K562 (cell line): ENCODE measurements at regions not wholly inside any gene's neighbourhood (a gene's known extent, or its start where the extent isn't known, plus 50 kb on each side); places are given as distances from the start of the nearest gene placed in this dataset.

Source experiments
- ATAC-seq: fragments of 200-7000 bp; cut with Tn5 transposase; 3 replicates; pipeline ENCODE4 v1.9.1; 2020; ENCODE audit warnings: moderate library complexity
- BruUV-seq: library from RNA; stranded (reverse); fragments of 400-500 nt; replicated peaks from 2 replicates; lab custom pipeline; 2021; lab: Mats Ljungman, UMichigan
- CTCF ChIA-PET: fragments of 300-600 bp; formaldehyde crosslinking; extraction: SDS; loops from one replicate; lab custom pipeline; 2021; ENCODE audit warnings: low intra/inter-chr PET ratio; lab: Yijun Ruan, JAX
- POLR2A ChIA-PET: fragments of 300-600, 350-650 bp; sonication (Branson Sonifier 250); formaldehyde crosslinking; extraction: SDS; loops from one replicate; lab custom pipeline; 2021; ENCODE audit warnings: antibody characterized with exemption, inconsistent platforms; lab: Yijun Ruan, JAX
- DNase-seq, 4 experiments: peaks; one replicate each; pipeline versions ENCODE4 v3.0.0 to v3.0.0-alpha.2; 2011 to 2018; ENCODE audit warnings: low spot score in 3 of 4, mixed read lengths in 3 of 4; ENCODE audit errors: extremely low read depth in 1 of 4
- FAIRE-seq: peaks from 2 replicates; lab custom pipeline; 2011; peaks lifted over from hg19 to GRCh38; lab: Jason Lieb, UNC
- H2AFZ ChIP-seq: 2 replicates; pipeline ENCODE4 v1.6.0; 2011; ENCODE audit warnings: low read depth, low read length, control low read depth, inconsistent platforms
- H3K27ac ChIP-seq: fragments of 200-600 bp; 3 replicates; pipeline ENCODE4 v1.8.0; 2011; ENCODE audit warnings: low read depth, mild to moderate bottlenecking, control low read depth, inconsistent platforms, low read length, moderate library complexity, mixed read lengths; ENCODE audit errors: extremely low read depth
- H3K27me3 ChIP-seq, 2 experiments: fragments of 300-600 bp in 1 of 2; 2 replicates in 1 of 2; 3 replicates in 1 of 2; pipeline versions ENCODE4 v1.6.0 to v1.8.0; 2011; ENCODE audit warnings: inconsistent platforms in 2 of 2, low read length in 2 of 2, mild to moderate bottlenecking in 1 of 2, mixed read lengths in 1 of 2, moderate library complexity in 1 of 2; ENCODE audit not compliant: control insufficient read depth in 2 of 2, insufficient read depth in 2 of 2
- H3K36me3 ChIP-seq: fragments of 300-600 bp; 3 replicates; pipeline ENCODE4 v1.8.0; 2011; ENCODE audit warnings: mild to moderate bottlenecking, low read length, inconsistent platforms; ENCODE audit not compliant: control insufficient read depth, insufficient read depth
- H3K4me1 ChIP-seq, 2 experiments: fragments of 200-600 bp in 1 of 2; replicated peaks in 1 of 2; 2 replicates in 1 of 2; 3 replicates in 1 of 2; pipeline versions ENCODE4 v1.5.1 to v1.8.0; 2011; ENCODE audit warnings: inconsistent platforms in 2 of 2, low read length in 2 of 2, mild to moderate bottlenecking in 1 of 2, mixed read lengths in 1 of 2, moderate library complexity in 1 of 2; ENCODE audit not compliant: control insufficient read depth in 2 of 2, insufficient read depth in 2 of 2
- H3K4me2 ChIP-seq: 2 replicates; pipeline ENCODE4 v1.6.1; 2011; ENCODE audit warnings: low read length, control low read depth, inconsistent platforms, mixed read lengths; ENCODE audit not compliant: insufficient read depth
- H3K4me3 ChIP-seq: fragments of 200-600 bp; sonication (generic), shearing (Covaris generic); 2 replicates; pipeline ENCODE4 v1.5.1; 2016; ENCODE audit warnings: control low read depth, inconsistent platforms
- H3K79me2 ChIP-seq: fragments of 200-600 bp; 3 replicates; pipeline ENCODE4 v1.8.0; 2011; ENCODE audit warnings: low read length, inconsistent platforms; ENCODE audit not compliant: control insufficient read depth, insufficient read depth
- H3K9ac ChIP-seq, 2 experiments: 2 replicates each; pipeline versions ENCODE4 v1.6.0 to v1.6.1; 2011; ENCODE audit warnings: low read depth in 2 of 2, low read length in 2 of 2, control low read depth in 1 of 2, inconsistent platforms in 1 of 2, mild to moderate bottlenecking in 1 of 2, mixed read lengths in 1 of 2; ENCODE audit not compliant: insufficient read depth in 1 of 2
- H3K9me1 ChIP-seq: one replicate; pipeline ENCODE4 v1.6.0; 2011; ENCODE audit warnings: inconsistent platforms, mild to moderate bottlenecking, low read length, moderate library complexity; ENCODE audit not compliant: control insufficient read depth, insufficient read depth
- H3K9me3 ChIP-seq: replicated peaks from 2 replicates; pipeline ENCODE4 v1.5.1; 2011; ENCODE audit warnings: low read depth, low read length, inconsistent platforms; ENCODE audit not compliant: control insufficient read depth, insufficient read depth
- H4K20me1 ChIP-seq: replicated peaks from 2 replicates; pipeline ENCODE4 v1.6.1; 2011; ENCODE audit warnings: low read length, inconsistent platforms, mixed read lengths; ENCODE audit not compliant: control insufficient read depth, insufficient read depth
- BHLHE40 ChIP-seq: IDR thresholded peaks from 2 replicates; pipeline ENCODE4 v1.6.1; 2011; ENCODE audit warnings: low read length, improper control_type of control experiment
- CBX8 ChIP-seq: fragments of 200-600 bp; sonication (generic); IDR thresholded peaks from 2 replicates; pipeline ENCODE4 v1.6.1; 2012; ENCODE audit warnings: borderline replicate concordance, mixed run types, low read depth, mild to moderate bottlenecking, moderate library complexity, mixed read lengths, low read length, control low read depth, inconsistent platforms; ENCODE audit not compliant: poor library complexity, severe bottlenecking; ENCODE audit errors: extremely low read depth
- GMEB1 ChIP-seq: fragments of 250-450 bp; sonication (Bioruptor Pico); IDR thresholded peaks from 2 replicates; pipeline ENCODE4 v1.4.0; 2020; ENCODE audit warnings: mild to moderate bottlenecking
- RFX7 ChIP-seq: fragments of 250-450 bp; sonication (Bioruptor Pico); IDR thresholded peaks from 2 replicates; pipeline ENCODE4 v1.5.1; 2021; ENCODE audit warnings: mild to moderate bottlenecking
- ZBTB12 ChIP-seq: fragments of 250-450 bp; sonication (Bioruptor Pico); IDR thresholded peaks from 2 replicates; pipeline ENCODE4 v1.4.0; 2020
- WGBS: fragments of 100-300 bp; shearing (Covaris generic); methylation state at CpG from one replicate; pipeline ENCODE4 v1.1.6; 2016; ENCODE audit warnings: low coverage, mixed read lengths; ENCODE audit not compliant: insufficient coverage; ENCODE audit errors: missing lambda C conversion rate; 5-methylcytosine and 5-hydroxymethylcytosine counted together
- in situ Hi-C: fragments of 300-500 bp; cut with MboI; formaldehyde crosslinking; loops from 4 replicates; pipeline ENCODE4 v1.15.0; 2018; ENCODE audit warnings: inconsistent platforms, mixed read lengths
- intact Hi-C: fragments of 100-400 bp; cut with micrococcal nuclease; formaldehyde crosslinking; loops from 2 replicates; pipeline ENCODE4 v1.14.2; 2022

GRCh38 chr3:104831071-104831470, 535.6 kb upstream of the ALCAM start:
- Histone ChIP-seq H3K4me2 (no peak overlapping the region), H3K27me3 (no peaks in the 10 kb centered on the region), H3K4me3 (no peak overlapping the region), H3K9me3 (no peaks in the 10 kb centered on the region), H3K79me2 (no peaks in the 10 kb centered on the region), H3K4me1 (no peaks in the 10 kb centered on the region), H4K20me1 (no peaks in the 10 kb centered on the region), H3K27ac (no peak overlapping the region), H3K36me3 (no peaks in the 10 kb centered on the region), H3K9me1 (no peaks in the 10 kb centered on the region), H2AFZ (no peak overlapping the region), H3K9ac (no peak overlapping the region)
- no TSS peak for BruUV-seq
- no peak for TF ChIP-seq CBX8
- DNase-seq (no peak), ATAC-seq (no peak), FAIRE-seq (no peak)
- in situ Hi-C loops (no loop called here), intact Hi-C loops (no loop called here)
- WGBS = 0% methylated on average over 2 of the region's 2 CpGs
- POLR2A ChIA-PET = no interaction called here
- CTCF ChIA-PET = no interaction called here

- Histone ChIP-seq H4K20me1 (no peaks in the 10 kb centered on the region), H3K9ac (no peak overlapping the region), H3K27ac (no peak overlapping the region), H3K27me3 (no peaks in the 10 kb centered on the region), H3K4me1 (no peaks in the 10 kb centered on the region), H3K4me2 (no peak overlapping the region), H3K4me3 (no peak overlapping the region), H3K9me1 (no peaks in the 10 kb centered on the region), H3K79me2 (no peaks in the 10 kb centered on the region), H3K9me3 (no peaks in the 10 kb centered on the region), H3K36me3 (no peaks in the 10 kb centered on the region), H2AFZ (no peak overlapping the region)
- in situ Hi-C loops = no loop called here
- FAIRE-seq = no peak
- ATAC-seq = no peak
- ChIA-PET CTCF (no interaction called here), POLR2A (no interaction called here)
- no peak for TF ChIP-seq RFX7 (CRISPR knock-in tag)
- TF ChIP-seq GMEB1 (CRISPR knock-in tag) = no peak
- no peak for TF ChIP-seq BHLHE40
- TF ChIP-seq ZBTB12 (CRISPR knock-in tag) = no peak
- BruUV-seq = no TSS peak
- DNase-seq = no peak
- intact Hi-C loops = no loop called here
These were observed 534.2 kb upstream of the ALCAM start for GRCh38 chr3:104832530-104832929.
